ENCODE measurements at regions not wholly inside any gene's neighbourhood (a gene's known extent, or its start where the extent isn't known, plus 50 kb on each side); places are given as distances from the start of the nearest gene placed in this dataset.
A peak's percentile ranks its signal among the peaks of the same experiment; 100 is the strongest.

DNA sequence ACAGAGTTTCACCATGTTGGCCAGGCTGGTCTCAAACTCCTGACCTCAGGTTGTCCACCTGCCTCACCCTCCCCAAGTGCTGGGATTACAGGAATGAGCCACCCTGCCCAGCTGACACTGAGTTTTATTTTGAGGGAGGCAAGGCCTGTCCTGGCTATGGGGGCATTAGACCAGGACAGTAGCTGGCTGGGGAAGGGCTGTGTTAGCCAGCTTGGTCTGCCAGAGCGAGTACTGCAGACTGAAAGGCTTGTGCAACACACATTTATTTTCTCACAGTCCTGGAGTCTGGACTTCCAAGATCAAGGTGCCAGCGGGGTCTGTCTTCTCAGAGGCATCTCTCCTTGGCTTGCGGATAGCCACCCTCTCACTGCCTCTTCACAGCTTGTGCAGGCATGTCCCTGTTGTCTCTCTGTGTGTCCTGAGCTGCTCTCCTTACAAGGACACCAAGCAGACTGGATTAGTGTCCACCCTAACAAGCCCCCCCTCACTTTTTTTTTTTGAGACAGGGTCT, 59.4 kb upstream of the HAAO start:
- H3K4me2 ChIP-seq, result no peak overlapping the region
- H3K27me3 ChIP-seq, result no peaks in the 10 kb centered on the region
- H3K27ac ChIP-seq, result no peak overlapping the region
- no peaks in the 10 kb centered on the region for H3K36me3 ChIP-seq
- H3K9ac ChIP-seq, result no peak overlapping the region
- peaks cover 57% of the 10 kb centered on the region for H3K4me1 ChIP-seq
- no peak overlapping the region for H3K4me3 ChIP-seq
- no peaks in the 10 kb centered on the region for H3K9me3 ChIP-seq
- no peak for TF ChIP-seq Cebpa-rat (IDR thresholded peaks at IDR 0.05)
- no peaks in the 10 kb centered on the region for H4K20me1 ChIP-seq

GRCh38 chr2:42851186-42851585, 58.8 kb upstream of the HAAO start:
- peaks cover 51% of the 10 kb centered on the region for H3K4me1 ChIP-seq
- H3K9me3 ChIP-seq, result no peaks in the 10 kb centered on the region
- no peaks in the 10 kb centered on the region for H3K36me3 ChIP-seq
- H3K4me3 ChIP-seq, result no peak overlapping the region
- H3K4me2 ChIP-seq, result no peak overlapping the region
- H3K27ac ChIP-seq, result no peak overlapping the region
- TF ChIP-seq Cebpa-rat (IDR thresholded peaks at IDR 0.05), result no peak
- H4K20me1 ChIP-seq, result no peaks in the 10 kb centered on the region
- H3K27me3 ChIP-seq, result no peaks in the 10 kb centered on the region
- H3K9ac ChIP-seq, result no peak overlapping the region

DNA sequence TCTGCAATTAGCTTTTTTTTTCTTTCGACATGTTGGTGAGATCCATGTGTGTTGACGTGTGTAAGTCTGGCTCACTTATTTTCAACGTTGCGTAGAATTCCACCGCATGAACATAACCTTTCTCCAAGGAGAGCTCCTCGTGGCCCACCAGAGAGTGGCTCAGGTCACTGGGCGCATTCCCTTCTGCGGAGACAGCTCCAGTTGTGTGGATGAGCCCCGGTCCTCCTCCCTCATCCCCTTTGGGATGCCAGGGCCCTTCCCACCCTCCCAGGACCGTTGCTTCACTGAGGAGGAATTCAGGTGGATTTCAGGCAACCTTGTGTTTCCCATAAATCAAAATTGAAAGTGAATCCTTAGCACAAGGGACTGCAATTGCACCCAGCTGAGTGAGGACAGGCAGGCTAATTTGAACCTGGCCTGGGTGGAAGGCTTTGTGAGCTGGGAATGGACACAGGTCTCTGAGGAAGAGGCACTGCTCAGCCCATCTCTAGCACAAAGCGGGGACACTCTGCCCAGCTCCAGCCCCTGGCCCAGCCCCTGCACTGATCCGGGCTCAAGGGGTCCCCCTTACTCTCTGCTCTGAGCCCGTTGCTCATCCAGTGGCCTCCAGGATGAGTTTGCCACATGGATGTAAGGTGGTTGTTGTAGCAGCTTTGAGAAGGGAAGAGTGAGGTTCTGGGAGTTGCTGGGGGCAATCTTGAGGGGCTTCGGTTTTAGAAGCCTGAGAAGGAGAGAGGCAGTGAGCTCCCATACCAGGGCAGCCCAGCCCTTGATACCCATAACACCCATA, 57.8 kb upstream of the HAAO start:
- Histone ChIP-seq H4K20me1 (no peaks in the 10 kb centered on the region), H3K9me3 (no peaks in the 10 kb centered on the region), H3K27me3 (no peaks in the 10 kb centered on the region), H3K4me2 (no peak overlapping the region), H3K27ac (peak overlapping the region; percentile 3; the same call in 1 of the 2 replicates), H3K4me1 (peaks cover 42% of the 10 kb centered on the region), H3K9ac (no peak overlapping the region), H3K4me3 (no peak overlapping the region), H3K36me3 (no peaks in the 10 kb centered on the region)
- TF ChIP-seq Cebpa-rat (IDR thresholded peaks at IDR 0.05), result no peak

GRCh38 chr2:42849311-42849710, 56.9 kb upstream of the HAAO start:
- peak overlapping the region; percentile 41; the same call in 1 of the 2 replicates for H3K27ac ChIP-seq
- H3K36me3 ChIP-seq, result no peaks in the 10 kb centered on the region
- no peaks in the 10 kb centered on the region for H3K9me3 ChIP-seq
- peaks cover 41% of the 10 kb centered on the region for H3K4me1 ChIP-seq
- no peak overlapping the region for H3K4me3 ChIP-seq
- H3K4me2 ChIP-seq, result peak overlapping the region; percentile 48
- H4K20me1 ChIP-seq, result no peaks in the 10 kb centered on the region
- H3K9ac ChIP-seq, result no peak overlapping the region
- no peak for TF ChIP-seq Cebpa-rat (IDR thresholded peaks at IDR 0.05)
- H3K27me3 ChIP-seq, result no peaks in the 10 kb centered on the region

GRCh38 chr2:42848726-42849290, 56.4 kb upstream of the HAAO start:
- Histone ChIP-seq H3K27me3 (no peaks in the 10 kb centered on the region), H3K4me1 (peaks cover 36% of the 10 kb centered on the region), H3K9me3 (no peaks in the 10 kb centered on the region), H3K9ac (no peak overlapping the region), H3K27ac (peak overlapping the region; percentile 41; the same call in 1 of the 2 replicates), H3K4me3 (no peak overlapping the region), H4K20me1 (no peaks in the 10 kb centered on the region), H3K4me2 (peak overlapping the region; percentile 48), H3K36me3 (no peaks in the 10 kb centered on the region)
- TF ChIP-seq Cebpa-rat (IDR thresholded peaks at IDR 0.05), result no peak

- Histone ChIP-seq H3K27me3 (no peaks in the 10 kb centered on the region), H4K20me1 (no peaks in the 10 kb centered on the region), H3K4me3 (no peak overlapping the region), H3K4me2 (peak overlapping the region; percentile 48), H3K9ac (no peak overlapping the region), H3K36me3 (no peaks in the 10 kb centered on the region), H3K27ac (no peak overlapping the region), H3K4me1 (peaks cover 35% of the 10 kb centered on the region), H3K9me3 (no peaks in the 10 kb centered on the region)
- TF ChIP-seq Cebpa-rat (IDR thresholded peaks at IDR 0.05), result no peak
Observed at GRCh38 chr2:42848265-42848664, 55.9 kb upstream of the HAAO start.

DNA sequence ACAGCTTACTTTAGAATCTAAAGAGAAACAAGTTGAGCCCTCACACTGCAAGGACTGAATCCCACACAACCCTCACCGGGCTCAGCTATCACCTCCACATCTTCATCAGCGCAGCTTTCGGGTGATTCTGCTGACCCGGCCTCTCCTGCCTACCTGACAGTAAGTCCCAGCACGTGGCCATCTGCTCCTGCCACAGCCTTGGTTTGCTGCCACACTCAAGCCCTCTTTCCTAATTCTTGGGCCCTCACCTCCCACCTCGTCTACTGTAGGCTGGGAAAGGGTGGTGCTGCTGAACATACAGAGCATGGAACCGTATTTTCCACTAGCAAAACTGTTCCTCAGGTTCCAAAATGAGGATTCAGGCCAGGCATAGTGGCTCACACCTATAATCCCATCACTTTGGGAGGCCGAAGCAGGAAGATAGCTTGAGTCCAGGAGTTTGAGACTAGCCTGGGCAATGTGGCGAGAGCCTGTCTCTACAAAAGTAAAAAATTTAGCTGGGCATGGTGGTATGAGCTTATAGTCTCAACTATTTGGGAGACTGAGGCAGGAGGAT, 55.3 kb upstream of the HAAO start:
- TF ChIP-seq Cebpa-rat (IDR thresholded peaks at IDR 0.05), result no peak
- no peaks in the 10 kb centered on the region for H3K27me3 ChIP-seq
- no peaks in the 10 kb centered on the region for H3K9me3 ChIP-seq

DNA sequence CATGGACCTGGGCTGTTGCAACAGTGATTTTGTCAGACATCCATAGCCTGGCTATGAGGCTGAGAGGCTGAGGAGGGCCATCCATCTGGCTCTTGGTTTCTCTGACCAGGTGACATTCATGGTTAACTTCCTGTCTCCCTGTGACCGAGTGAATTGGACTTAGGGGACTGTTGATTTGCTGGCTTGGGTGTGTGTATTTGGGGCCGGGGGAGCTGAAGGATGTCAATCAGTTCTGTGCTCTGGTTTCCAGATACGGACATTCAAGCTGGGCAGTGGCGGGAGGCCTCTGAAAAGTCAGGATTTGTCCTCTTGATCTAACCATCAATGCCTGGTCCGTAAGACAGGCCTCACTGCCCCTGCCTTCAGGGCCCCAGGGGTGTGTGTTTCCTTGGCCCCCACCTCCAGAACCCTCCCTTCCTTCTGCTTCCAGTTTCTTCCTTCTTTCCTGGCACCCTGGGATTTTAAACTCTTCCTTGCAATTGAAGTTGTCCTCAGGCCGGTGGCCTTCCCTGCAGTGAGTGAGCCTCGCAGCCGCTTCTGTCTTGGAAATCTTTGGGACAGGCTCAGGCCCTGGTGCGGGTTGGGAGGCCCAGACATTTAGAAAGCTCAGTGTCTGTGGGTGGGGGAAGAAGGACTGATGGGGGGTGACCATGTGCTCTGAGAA, 54.7 kb upstream of the HAAO start:
- Histone ChIP-seq H3K4me2 (no peak overlapping the region), H3K4me1 (peaks cover 40% of the 10 kb centered on the region), H3K27me3 (no peaks in the 10 kb centered on the region), H3K36me3 (no peaks in the 10 kb centered on the region), H4K20me1 (no peaks in the 10 kb centered on the region), H3K27ac (0 out of 2 replicates have a peak overlapping the region, but pooled peaks have one; percentile 1), H3K9ac (no peak overlapping the region), H3K4me3 (no peak overlapping the region), H3K9me3 (no peaks in the 10 kb centered on the region)
- TF ChIP-seq Cebpa-rat (IDR thresholded peaks at IDR 0.05), result no peak

More for the DNA sequence above, 55.3 kb upstream of the HAAO start:
- H3K4me3 ChIP-seq, result no peak overlapping the region
- H3K36me3 ChIP-seq, result no peaks in the 10 kb centered on the region
- H3K4me2 ChIP-seq, result no peak overlapping the region
- H4K20me1 ChIP-seq, result no peaks in the 10 kb centered on the region
- H3K27ac ChIP-seq, result 0 out of 2 replicates have a peak overlapping the region, but pooled peaks have one; percentile 1
- peaks cover 34% of the 10 kb centered on the region for H3K4me1 ChIP-seq
- no peak overlapping the region for H3K9ac ChIP-seq

DNA sequence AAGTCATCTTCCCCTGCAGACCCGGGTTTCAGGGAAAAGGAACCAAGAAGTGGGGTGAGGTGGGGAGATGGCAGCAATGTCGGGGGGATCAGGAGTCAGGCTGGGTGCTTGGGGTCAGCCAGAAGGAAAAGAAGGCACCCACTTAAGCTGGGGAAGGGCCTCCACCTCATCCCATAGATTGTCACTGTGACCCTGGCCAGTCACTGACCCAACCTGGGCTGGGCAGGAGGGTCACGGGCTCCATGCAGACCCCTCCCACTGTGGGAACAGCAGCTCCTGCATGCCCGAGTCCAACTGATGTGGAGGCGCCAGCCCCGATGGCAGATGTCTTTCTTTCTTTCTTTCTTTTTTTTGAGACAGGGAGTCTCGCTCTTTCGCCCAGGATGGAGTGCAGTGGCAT, 53.6 kb upstream of the HAAO start:
- Histone ChIP-seq H3K9me3 (no peaks in the 10 kb centered on the region), H3K4me3 (no peak overlapping the region), H3K36me3 (no peaks in the 10 kb centered on the region), H3K4me2 (no peak overlapping the region), H3K27me3 (no peaks in the 10 kb centered on the region), H3K4me1 (peaks cover 41% of the 10 kb centered on the region), H3K27ac (no peak overlapping the region), H3K9ac (no peak overlapping the region), H4K20me1 (no peaks in the 10 kb centered on the region)
- no peak for TF ChIP-seq Cebpa-rat (IDR thresholded peaks at IDR 0.05)

Data from BLaER1 (cell line).